Natural killer cell treated with Interleukin-12 subunit alpha and Interleukin-12 subunit beta and Interleukin-15 and Interleukin-18, amount 100 ng/mL, for 72 hours (primary cell): ENCODE measurements at regions not wholly inside any gene's neighbourhood (a gene's known extent, or its start where the extent isn't known, plus 50 kb on each side); places are given as distances from the start of the nearest gene placed in this dataset.
A peak's percentile ranks its signal among the peaks of the same experiment; 100 is the strongest.
"Not testable (repeated sequence)": the region's sequence is repeated elsewhere in the genome, so short reads cannot be mapped to it uniquely, and the experiment has no call there.

Source experiments
- ATAC-seq, 2 donors: fragments of 150-1000 bp; cut with Tn5 transposase in 1 of 2; sonication (Bioruptor Pico), chemical (Tn5 transposase) in 1 of 2; 2 replicates each; pipeline ENCODE4 v1.10.0; 2021
- DNase-seq: peaks from one replicate; pipeline ENCODE4 v3.0.0; 2022; ENCODE audit warnings: low spot score
- H3K27ac Mint-ChIP-seq, 2 donors: 1 replicate in 1 of 2; 2 replicates in 1 of 2; pipeline ENCODE4 v1.8.0; 2022; ENCODE audit warnings: mixed read lengths in 2 of 2, mild to moderate bottlenecking in 1 of 2, moderate library complexity in 1 of 2
- H3K27me3 Mint-ChIP-seq, 2 donors: 1 replicate in 1 of 2; 2 replicates in 1 of 2; pipeline ENCODE4 v1.8.0; 2022; ENCODE audit warnings: mixed read lengths in 2 of 2
- H3K36me3 Mint-ChIP-seq: one replicate; pipeline ENCODE4 v1.8.0; 2022; ENCODE audit warnings: mixed read lengths
- H3K4me1 Mint-ChIP-seq, 2 donors: 1 replicate in 1 of 2; 2 replicates in 1 of 2; pipeline ENCODE4 v1.8.0; 2022; ENCODE audit warnings: low read depth in 2 of 2, mixed read lengths in 2 of 2, mild to moderate bottlenecking in 1 of 2
- H3K4me3 Mint-ChIP-seq: one replicate; pipeline ENCODE4 v1.8.0; 2022; ENCODE audit warnings: mixed read lengths
- H3K9me3 Mint-ChIP-seq: 2 replicates; pipeline ENCODE4 v1.8.0; 2022; ENCODE audit warnings: mixed read lengths

DNA sequence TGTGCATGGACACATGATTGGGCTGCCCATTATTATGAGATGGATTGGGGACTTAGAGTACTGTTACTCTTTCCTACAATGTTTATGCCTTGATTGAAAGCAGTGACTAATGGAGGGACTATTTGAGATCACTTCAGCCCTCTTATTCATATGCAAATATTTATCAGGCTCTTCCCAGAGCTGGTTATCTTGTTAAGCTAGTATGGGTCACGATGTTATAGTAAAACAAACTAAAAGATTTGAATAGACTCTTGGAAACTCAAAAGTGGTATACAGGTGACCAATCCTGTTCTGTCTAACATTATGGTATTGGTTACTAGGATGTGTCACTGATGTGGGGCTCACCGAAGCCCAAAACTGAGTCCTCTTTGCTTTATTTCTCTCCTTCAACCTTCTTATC, 306.2 kb upstream of the CASK start:
- no peak overlapping the region for H3K27ac Mint-ChIP-seq
- peaks cover 0 to 12% of the 10 kb centered on the region in 2 donors for H3K27me3 Mint-ChIP-seq
- H3K9me3 Mint-ChIP-seq = peaks cover 6% of the 10 kb centered on the region
- H3K36me3 Mint-ChIP-seq = peaks cover 15% of the 10 kb centered on the region
- no peak overlapping the region for H3K4me3 Mint-ChIP-seq
- no peaks in the 10 kb centered on the region for H3K4me1 Mint-ChIP-seq
- ATAC-seq (no peak), DNase-seq (no peak)

DNA sequence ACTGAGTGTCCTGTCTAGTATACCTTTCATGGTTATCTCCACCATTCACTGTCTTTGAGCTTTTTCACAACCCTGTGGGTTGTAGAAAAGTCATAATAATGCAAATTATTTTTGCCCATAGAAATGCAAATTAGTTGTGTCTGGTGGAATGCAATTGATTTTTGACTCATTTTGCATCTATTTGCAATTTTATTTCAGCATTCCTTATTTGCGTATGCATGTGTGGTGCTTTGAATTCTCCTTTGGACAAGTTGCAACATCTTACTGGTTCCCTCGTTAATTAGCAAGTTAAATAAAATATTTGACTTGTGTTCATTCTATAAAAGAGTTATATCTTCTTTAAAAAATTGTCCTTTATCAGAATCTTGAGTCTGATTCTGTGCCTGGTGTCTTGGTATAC, 297.3 kb upstream of the CASK start:
- no peak for DNase-seq
- Mint-ChIP-seq H3K4me1 (no peaks in the 10 kb centered on the region), H3K9me3 (no peaks in the 10 kb centered on the region), H3K36me3 (peaks cover under 1% of the 10 kb centered on the region), H3K4me3 (no peak overlapping the region), H3K27me3 (peaks cover 0 to 10% of the 10 kb centered on the region in 2 donors), H3K27ac (no peak overlapping the region)
- ATAC-seq = no peak

DNA sequence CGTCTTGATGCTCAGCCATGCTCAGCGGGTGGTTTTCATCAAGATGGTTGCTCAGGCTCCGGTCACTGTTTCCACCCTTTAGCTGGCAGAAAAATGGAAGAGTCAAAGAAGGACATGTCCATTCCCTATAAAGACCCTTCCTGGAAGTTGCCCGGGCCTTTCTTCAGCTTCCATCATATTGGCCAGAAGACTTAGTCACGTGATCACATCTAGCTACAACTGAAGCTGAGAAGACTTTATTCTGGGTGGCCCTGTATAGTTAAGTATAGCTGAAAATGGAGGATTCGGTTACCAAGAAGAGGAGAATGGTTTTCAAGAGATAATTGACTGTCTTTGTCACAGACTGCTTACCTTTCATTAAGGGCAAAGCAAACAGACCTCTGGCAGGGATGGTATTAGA, 296.7 kb upstream of the CASK start:
- Mint-ChIP-seq H3K4me1 (no peaks in the 10 kb centered on the region), H3K4me3 (no peak overlapping the region), H3K27me3 (peaks cover 0 to 10% of the 10 kb centered on the region in 2 donors), H3K27ac (no peak overlapping the region), H3K9me3 (no peaks in the 10 kb centered on the region), H3K36me3 (no peaks in the 10 kb centered on the region)
- ATAC-seq (no peak), DNase-seq (no peak)

DNA sequence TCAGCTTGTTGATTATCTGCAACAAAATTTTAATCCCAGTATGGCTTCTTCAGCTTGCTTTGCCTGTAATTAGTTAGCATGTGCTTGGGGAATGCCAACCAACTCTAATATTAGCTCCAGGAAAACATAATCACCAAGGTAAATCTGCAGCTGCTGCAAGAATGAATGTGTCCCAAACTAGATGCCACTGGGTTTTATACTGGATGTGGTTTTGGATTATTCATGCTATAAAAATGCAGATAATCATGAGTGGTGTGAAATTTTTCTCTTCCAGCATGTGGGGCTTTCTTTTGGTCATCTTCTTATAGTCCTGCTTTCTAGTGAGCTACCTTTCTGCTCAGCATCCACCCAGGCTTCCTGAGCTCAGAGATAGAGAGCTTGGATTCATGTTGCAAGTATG, 295.9 kb upstream of the CASK start:
- Mint-ChIP-seq H3K4me3 (no peak overlapping the region), H3K36me3 (no peaks in the 10 kb centered on the region), H3K27ac (no peak overlapping the region), H3K4me1 (no peaks in the 10 kb centered on the region), H3K27me3 (peaks cover 0 to 6% of the 10 kb centered on the region in 2 donors), H3K9me3 (no peaks in the 10 kb centered on the region)
- DNase-seq (no peak), ATAC-seq (no peak)

DNA sequence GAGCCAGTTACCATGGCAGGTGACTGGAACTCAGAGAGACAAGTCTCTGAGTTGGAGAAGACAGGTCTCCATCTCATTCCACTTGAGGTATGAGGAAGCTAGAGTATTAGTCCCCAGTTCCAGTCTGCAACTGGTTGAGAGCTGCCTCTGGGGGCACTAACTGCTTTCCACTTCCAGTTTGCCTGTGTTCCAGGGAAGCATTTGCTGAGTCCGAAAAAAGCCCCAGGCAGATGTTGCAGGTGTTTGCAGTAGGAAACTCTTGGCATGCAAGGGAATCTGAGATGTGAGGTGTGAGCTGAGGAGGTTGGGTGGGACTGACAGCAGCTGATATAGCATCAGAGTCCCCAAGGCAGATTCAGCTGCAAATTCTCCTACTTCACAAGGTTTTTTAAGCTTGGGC, 272.2 kb upstream of the CASK start:
- DNase-seq (no peak), ATAC-seq (no peak)
- no peak overlapping the region for H3K4me3 Mint-ChIP-seq
- no peaks in the 10 kb centered on the region for H3K4me1 Mint-ChIP-seq
- H3K36me3 Mint-ChIP-seq = no peaks in the 10 kb centered on the region
- H3K27ac Mint-ChIP-seq = no peak overlapping the region
- H3K9me3 Mint-ChIP-seq = peaks cover 3% of the 10 kb centered on the region
- peaks cover 0 to 9% of the 10 kb centered on the region in 2 donors for H3K27me3 Mint-ChIP-seq

DNA sequence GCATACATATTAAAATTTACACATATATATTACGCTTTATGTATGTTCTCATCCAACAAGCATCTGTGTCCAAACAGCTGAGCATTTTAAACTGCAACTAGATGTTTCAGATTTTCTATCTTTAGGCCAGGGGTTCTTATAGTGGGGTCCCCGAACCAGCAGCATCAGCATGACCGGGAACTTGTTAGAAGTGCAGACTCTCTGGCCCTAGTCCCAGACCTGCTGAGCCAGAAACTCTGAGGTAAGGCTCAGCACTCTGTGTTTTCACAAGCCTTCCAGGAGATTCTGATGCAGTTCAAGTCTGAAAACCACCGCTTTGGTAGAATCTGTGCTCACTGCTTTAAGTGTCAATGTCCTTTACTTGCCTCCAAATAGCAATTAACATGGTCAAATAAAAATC, 266.2 kb upstream of the CASK start:
- peaks cover 0 to 15% of the 10 kb centered on the region in 2 donors for H3K27me3 Mint-ChIP-seq
- no peak overlapping the region for H3K4me3 Mint-ChIP-seq
- peaks cover 3% of the 10 kb centered on the region for H3K9me3 Mint-ChIP-seq
- H3K27ac Mint-ChIP-seq = no peak overlapping the region
- H3K36me3 Mint-ChIP-seq = no peaks in the 10 kb centered on the region
- ATAC-seq (no peak), DNase-seq (no peak)
- no peaks in the 10 kb centered on the region for H3K4me1 Mint-ChIP-seq

DNA sequence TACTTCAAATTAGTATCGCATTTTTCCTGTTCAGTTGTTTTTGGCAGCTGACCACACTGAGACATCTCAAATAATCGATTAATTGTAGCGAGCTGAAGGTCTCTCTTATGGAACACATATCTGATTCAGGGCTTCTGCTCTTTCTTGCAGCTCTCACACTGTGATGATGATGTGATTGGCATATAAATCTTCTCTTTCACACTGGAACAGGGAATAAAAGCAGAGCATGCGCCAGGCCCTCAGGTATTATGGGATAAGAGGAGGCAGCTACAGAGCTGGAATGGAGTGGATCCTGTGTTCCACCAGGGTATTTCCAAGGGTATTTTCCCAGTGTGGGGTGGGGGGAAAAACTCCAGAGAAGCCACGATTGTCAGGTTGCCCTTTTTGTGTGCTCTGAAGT, 265.4 kb upstream of the CASK start:
- Mint-ChIP-seq H3K36me3 (no peaks in the 10 kb centered on the region), H3K27ac (no peak overlapping the region), H3K4me3 (no peak overlapping the region), H3K27me3 (peaks cover 0 to 15% of the 10 kb centered on the region in 2 donors), H3K4me1 (no peaks in the 10 kb centered on the region), H3K9me3 (peaks cover 3% of the 10 kb centered on the region)
- no peak for ATAC-seq
- no peak for DNase-seq

DNA sequence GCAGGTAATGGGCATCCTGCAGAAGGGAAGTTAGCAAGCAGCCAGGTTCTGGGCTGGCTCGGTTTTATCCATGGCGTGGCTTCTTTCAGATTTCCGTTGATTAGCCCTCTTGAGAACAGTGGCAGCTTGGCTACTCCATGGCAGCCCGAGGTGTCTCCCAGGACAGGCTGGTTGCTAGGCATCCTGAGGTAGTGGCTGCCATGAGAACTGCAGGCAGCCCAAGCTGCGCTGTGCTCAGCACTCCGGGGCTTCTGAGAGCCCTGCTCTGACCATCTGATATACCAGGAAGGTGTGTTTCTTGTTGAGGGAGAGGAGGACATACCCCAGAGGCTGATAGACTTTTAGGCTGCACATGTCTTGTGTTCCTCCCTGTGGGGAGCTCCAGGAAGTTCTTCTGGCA, 253.4 kb upstream of the CASK start:
- no peak overlapping the region for H3K4me3 Mint-ChIP-seq
- H3K27ac Mint-ChIP-seq = no peak overlapping the region
- ATAC-seq (no peak), DNase-seq (no peak)
- no peaks in the 10 kb centered on the region for H3K9me3 Mint-ChIP-seq
- no peaks in the 10 kb centered on the region for H3K36me3 Mint-ChIP-seq
- peaks cover 0 to 11% of the 10 kb centered on the region in 2 donors for H3K27me3 Mint-ChIP-seq
- H3K4me1 Mint-ChIP-seq = no peaks in the 10 kb centered on the region

DNA sequence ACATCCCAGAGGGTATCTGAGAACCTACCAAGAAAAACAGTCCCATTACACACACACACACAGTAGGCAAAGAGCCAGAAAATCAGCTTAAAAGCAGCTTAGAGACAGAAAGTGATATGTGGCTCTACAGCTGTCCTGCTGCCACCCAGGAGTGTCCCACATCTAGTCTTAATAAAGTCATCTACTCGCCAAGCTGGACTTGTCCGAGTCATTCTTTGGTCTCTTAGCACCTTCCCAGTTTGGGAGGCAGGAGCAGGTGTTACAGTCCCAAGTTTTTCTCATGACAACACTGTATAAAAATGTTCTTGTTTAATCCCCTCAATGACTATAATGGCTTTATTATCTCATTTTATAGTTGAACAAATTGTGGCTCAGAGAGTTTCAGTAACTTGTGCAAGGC, 252.5 kb upstream of the CASK start:
- H3K4me3 Mint-ChIP-seq = no peak overlapping the region
- H3K27me3 Mint-ChIP-seq = peaks cover 0 to 11% of the 10 kb centered on the region in 2 donors
- no peaks in the 10 kb centered on the region for H3K36me3 Mint-ChIP-seq
- no peaks in the 10 kb centered on the region for H3K4me1 Mint-ChIP-seq
- DNase-seq = no peak
- no peaks in the 10 kb centered on the region for H3K9me3 Mint-ChIP-seq
- ATAC-seq = no peak
- no peak overlapping the region for H3K27ac Mint-ChIP-seq

DNA sequence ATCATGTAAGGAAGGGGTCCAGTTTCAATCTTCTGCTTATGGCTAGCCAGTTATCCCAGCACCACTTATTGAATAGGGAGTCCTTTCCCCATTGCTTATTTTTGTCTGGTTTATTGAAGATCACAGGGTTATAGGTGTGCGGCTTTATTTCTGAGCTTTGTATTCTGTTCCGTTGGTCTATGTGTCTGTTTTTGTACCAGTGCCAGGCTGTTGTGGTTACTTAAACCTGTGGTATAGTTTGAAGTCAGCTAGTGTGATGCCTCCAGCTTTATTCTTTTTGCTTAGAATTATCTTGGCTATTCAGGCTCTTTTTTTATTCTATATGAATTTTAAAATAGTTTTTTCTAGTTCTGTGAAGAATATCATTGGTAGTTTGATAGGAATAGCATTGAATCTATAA, 234.6 kb upstream of the CASK start:
- not testable (repeated sequence) for H3K27ac Mint-ChIP-seq, DNase-seq, H3K9me3 Mint-ChIP-seq, H3K4me3 Mint-ChIP-seq, ATAC-seq, H3K4me1 Mint-ChIP-seq
- Mint-ChIP-seq H3K27me3 (peaks cover 14 to 27% of the 10 kb centered on the region in 2 donors), H3K36me3 (peaks cover 26% of the 10 kb centered on the region)

DNA sequence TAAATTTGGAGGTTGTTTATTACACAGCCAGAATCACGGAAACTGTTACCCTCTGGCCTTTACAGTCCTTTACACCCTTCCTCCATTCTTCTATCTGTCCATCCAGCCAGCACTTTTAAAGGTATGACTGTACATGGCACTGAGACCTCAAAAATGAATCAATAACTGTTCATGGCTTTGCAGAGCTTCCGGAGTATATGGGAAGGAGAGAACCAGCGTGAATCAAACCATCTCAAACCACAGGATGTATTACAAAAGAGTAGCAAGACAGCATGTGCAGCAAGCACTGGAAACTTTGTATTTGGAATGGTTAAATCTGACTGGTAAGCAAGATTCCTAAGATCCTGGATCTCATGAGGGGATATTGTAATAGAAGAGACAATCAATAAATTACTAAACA, 228.5 kb upstream of the CASK start:
- DNase-seq = no peak
- Mint-ChIP-seq H3K9me3 (no peaks in the 10 kb centered on the region), H3K27me3 (peaks cover 0 to 15% of the 10 kb centered on the region in 2 donors), H3K36me3 (no peaks in the 10 kb centered on the region), H3K27ac (peak overlapping the region in 1 of 2 donors; percentile 30), H3K4me1 (peaks cover 0 to 9% of the 10 kb centered on the region in 2 donors), H3K4me3 (peak overlapping the region; percentile 41)
- no peak for ATAC-seq

DNA sequence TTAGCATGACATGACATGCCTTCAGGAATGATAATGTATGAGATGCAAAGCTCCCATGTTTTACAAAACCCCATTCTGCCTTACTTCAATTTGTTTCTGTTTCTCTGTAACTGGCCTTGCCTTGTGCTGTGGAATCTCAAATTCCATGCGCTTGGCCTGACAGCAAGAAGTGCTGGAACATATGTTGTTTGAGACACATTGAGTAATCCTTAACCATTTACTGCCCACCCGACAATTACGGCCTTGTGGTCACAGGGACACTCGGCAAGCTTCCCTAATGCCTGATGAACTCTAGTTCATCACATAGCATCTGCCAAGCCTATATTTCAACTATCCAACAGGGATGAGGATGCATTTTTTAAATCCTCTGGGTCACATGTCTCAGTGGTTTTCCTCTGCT, 226.4 kb upstream of the CASK start:
- peaks cover 0 to 12% of the 10 kb centered on the region in 2 donors for H3K27me3 Mint-ChIP-seq

DNA sequence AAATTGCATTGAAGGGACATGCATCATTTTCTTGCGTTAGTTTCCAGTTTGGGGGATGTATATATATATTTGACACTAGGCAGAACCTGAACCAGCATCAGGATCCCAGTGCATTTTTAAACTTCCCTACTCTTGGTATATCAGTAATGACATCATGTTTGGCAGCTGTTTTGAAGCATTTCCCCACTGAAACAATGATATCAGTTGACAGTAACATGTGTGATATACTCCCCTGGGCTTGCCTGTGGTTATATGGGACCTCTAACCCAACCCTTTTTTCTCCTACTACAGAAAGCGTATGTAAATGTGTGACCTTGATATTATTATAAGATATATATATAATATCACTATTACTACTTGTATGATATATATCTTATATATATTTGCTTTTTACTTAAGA, 225.9 kb upstream of the CASK start:
- Mint-ChIP-seq H3K27ac (no peak overlapping the region), H3K9me3 (no peaks in the 10 kb centered on the region), H3K4me1 (peaks cover 0 to 9% of the 10 kb centered on the region in 2 donors), H3K36me3 (no peaks in the 10 kb centered on the region), H3K27me3 (peaks cover 0 to 14% of the 10 kb centered on the region in 2 donors), H3K4me3 (no peak overlapping the region)
- DNase-seq (no peak), ATAC-seq (no peak)

More for the DNA sequence above, 226.4 kb upstream of the CASK start:
- no peaks in the 10 kb centered on the region for H3K9me3 Mint-ChIP-seq
- DNase-seq (no peak), ATAC-seq (no peak)
- no peaks in the 10 kb centered on the region for H3K36me3 Mint-ChIP-seq
- H3K4me1 Mint-ChIP-seq = peaks cover 0 to 9% of the 10 kb centered on the region in 2 donors
- H3K4me3 Mint-ChIP-seq = no peak overlapping the region
- H3K27ac Mint-ChIP-seq = no peak overlapping the region

DNA sequence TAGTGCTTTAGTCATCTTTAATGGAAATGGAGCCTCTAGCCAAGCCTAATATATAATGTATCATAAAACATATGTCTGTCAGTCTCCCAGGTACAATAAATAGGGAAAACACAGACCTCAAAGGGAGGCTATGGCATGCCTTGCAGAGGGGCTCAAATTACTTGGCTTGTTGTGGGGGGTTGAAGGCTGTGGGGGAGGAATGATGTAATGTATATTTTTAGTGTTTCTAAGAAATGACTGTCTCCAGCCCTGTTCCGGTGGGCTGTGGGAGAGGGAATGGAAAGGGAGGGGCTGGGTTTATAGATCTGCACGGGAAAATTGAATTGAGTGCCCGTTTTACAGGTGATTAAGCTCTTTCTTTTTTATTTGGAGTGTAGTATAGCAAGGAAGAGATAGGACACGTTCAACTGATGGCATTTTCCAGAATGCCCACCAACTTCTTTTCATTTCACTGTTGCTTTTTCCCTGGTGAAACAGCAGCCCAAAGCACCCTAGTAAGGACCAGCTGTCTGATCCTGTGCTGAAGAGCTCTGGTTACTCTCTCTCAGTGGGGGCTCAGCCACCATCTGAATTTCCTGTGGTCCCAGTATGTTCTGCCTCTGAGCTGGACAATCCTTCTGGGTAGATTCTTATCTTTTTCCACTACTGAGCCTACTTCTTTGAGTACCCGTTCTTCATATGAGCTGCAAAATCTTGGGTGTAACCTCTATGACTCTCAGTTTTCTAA, 220.7 kb upstream of the CASK start:
- Mint-ChIP-seq H3K4me3 (no peak overlapping the region), H3K27ac (no peak overlapping the region), H3K27me3 (peaks cover 0 to 30% of the 10 kb centered on the region in 2 donors), H3K36me3 (peaks cover 6% of the 10 kb centered on the region), H3K4me1 (no peaks in the 10 kb centered on the region), H3K9me3 (no peaks in the 10 kb centered on the region)
- no peak for DNase-seq
- no peak for ATAC-seq

DNA sequence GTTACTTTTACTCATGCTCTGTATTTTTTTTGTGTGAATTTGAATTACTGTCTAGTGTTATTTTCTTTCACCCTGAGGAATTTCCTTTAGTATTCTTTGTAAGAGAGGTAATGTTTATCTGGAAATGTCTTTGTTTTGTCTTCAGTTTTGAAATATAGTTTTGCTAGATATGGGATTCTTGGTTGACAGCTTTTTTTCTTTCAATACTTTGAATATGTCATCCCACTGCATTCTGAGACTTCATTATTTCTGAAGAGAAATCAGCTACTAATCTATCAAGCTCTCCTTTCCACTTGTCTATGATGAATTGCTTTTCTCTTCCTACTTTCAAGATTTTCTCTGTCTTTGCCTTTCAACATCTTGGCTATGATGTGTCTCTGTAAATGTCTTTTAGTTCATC, 217.0 kb upstream of the CASK start:
- ATAC-seq (no peak), DNase-seq (no peak)
- H3K4me3 Mint-ChIP-seq = no peak overlapping the region
- no peaks in the 10 kb centered on the region for H3K4me1 Mint-ChIP-seq
- H3K36me3 Mint-ChIP-seq = peaks cover 6% of the 10 kb centered on the region
- no peaks in the 10 kb centered on the region for H3K9me3 Mint-ChIP-seq
- H3K27ac Mint-ChIP-seq = no peak overlapping the region
- peaks cover 0 to 23% of the 10 kb centered on the region in 2 donors for H3K27me3 Mint-ChIP-seq
